Left renal cortex interstitium (tissue), 4 donors: ENCODE measurements at regions not wholly inside any gene's neighbourhood (a gene's known extent, or its start where the extent isn't known, plus 50 kb on each side); places are given as distances from the start of the nearest gene placed in this dataset.

Experiments used
- DNase-seq, 4 donors: peaks; one replicate each; pipeline ENCODE4 v3.0.0-alpha.2; 2013; ENCODE audit warnings: low read depth in 4 of 4, low spot score in 2 of 4, missing footprints in 1 of 4

DNA sequence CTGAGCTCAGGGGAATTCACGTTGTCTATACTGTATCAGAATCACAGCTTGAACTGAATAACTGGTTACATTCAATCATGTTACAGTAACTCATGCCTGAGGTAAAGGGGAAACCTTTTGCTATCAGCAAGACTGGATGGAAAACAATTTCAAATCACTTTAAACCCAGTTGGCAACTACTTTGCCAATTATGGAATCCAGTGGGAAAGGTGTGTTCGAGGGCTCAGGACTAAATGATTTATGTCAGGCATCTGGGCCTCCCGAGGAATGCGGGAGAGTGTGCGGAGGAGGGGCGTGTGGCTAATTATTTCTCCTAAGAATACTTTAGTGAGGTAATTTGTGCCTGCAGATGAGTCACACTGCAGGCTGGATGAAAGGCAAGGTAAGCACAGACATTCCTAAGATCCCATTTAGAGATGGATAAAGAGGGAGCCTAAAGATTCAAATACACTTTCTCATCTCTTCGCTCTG is 100.1 kb downstream of the HRH4 start:
- no peak for DNase-seq

DNA sequence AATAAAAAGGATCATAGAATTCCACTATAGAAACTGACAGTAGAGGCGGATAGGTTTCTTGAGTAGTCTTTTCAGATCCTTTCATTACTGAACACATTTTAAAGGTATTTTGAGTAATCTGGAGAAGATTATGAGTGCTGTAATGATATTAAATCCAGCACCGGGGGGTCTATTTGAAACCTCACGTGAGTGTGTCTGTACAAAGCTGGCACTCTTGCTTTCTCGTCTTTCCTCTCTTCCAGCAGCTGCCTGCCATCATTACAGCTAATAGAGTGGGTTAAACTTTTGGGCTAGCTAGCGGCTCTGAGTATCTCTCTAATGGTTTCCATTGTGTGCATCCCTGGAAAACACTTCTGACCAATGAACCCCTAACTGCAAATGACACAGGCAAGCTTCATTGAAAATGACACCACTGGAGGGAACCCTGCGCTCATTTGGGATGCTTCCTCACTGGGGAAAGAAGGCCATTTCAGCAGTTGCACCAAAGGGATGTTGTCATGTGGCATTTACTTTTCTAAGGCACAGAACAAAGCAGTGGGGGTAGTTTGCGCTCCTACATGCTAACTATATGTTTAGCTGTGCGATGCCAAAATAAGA is 101.0 kb downstream of the HRH4 start:
- DNase-seq = no peak

GRCh38 chr18:24567199-24567598 is 106.8 kb downstream of the HRH4 start:
- no peak for DNase-seq

- DNase-seq = no peak
Observed at GRCh38 chr18:24570716-24571115, 110.3 kb downstream of the HRH4 start.

- DNase-seq = no peak
Observed at GRCh38 chr18:24582771-24583170, 122.3 kb downstream of the HRH4 start.

DNA sequence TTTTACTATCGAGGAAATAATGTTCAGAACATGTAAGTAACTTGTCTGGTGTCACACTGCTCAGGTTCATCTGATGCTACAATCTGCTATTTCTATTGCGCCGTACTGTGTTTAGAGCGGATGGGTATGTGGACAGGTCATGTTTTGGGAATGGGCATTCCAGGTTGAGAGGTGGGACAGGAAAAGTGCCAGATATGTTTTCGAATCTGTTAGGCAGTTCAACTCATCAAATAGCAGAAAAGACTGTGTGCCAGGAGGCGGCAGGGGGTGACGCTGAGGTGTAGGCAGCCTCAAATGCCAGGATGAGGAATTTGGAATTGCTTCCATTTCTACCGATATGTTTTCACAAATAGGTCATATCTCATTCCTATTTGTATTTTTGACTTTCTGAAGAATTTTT is 123.8 kb downstream of the HRH4 start:
- no peak for DNase-seq

DNA sequence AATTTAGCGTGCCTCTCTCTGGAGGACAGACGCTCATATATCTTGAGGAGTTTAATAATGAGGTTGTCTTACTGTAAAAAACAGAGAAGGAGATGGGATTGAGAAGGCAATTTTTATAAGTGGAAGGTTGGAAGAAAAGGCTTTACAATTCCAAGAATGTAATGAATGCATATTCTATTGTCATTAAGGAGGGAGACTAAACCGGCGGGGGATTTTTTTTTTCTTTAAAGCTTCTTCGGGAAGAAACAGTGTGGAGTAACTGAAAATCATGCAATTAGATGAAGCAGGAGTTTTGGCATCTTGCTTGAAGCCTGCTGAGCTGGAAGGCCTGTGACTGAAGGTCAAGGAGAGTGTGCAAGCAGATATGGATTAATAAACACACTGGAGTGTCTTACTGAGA is 124.4 kb downstream of the HRH4 start:
- DNase-seq = no peak

DNA sequence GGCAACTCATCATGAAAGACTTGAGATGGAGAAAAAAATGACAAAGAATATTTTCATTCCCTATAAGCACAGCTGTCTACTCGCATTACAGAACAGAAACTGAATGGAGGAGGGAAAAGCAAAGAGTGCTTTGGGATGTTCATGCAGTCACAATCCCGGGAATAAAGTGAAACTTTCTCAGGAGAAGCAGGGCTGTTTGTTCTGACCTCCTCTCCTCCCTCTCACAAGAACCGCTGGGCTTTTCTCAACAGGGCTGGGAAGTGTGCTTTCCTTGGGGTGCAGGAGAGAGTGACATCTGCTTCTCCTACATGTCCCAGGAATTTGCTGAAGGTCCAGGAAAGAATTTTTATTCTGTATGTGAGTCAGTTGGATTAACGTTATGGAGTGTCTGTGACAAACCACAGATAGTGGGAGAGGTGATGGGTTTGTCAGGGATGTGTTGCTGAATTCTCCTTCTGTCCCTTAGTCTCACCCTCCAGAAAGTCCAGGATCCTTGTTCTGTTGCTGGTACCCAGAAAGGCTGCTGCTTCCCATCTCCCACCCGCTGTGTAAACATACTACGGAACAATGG is 125.6 kb downstream of the HRH4 start:
- DNase-seq = no peak

- no peak for DNase-seq
Observed at GRCh38 chr18:24586662-24587360, 126.4 kb downstream of the HRH4 start.

GRCh38 chr18:24588440-24588839 is 128.0 kb downstream of the HRH4 start:
- no peak for DNase-seq

DNA sequence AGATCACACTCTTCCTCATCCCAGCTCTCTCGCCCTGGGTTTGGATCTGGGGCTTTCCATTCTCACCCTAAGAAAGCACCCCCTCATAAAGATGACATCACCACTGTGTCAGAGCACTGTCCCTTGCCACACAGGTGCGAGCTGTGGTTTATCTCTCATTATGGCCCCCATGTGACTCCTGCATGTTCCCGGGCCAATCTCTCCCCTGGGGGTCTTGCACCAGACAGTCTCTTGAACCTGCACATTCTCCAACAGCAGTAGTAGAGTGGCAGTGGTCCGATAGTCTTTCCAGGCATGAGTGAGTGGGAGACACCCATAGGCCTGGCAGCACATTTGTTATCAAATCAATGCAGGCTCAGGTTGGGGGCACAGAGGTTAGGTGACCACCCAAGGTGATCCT is 130.5 kb downstream of the HRH4 start:
- no peak for DNase-seq

GRCh38 chr18:24593401-24593800 is 133.0 kb downstream of the HRH4 start:
- DNase-seq = no peak

GRCh38 chr18:24593886-24594285 is 133.4 kb downstream of the HRH4 start:
- DNase-seq = no peak

DNA sequence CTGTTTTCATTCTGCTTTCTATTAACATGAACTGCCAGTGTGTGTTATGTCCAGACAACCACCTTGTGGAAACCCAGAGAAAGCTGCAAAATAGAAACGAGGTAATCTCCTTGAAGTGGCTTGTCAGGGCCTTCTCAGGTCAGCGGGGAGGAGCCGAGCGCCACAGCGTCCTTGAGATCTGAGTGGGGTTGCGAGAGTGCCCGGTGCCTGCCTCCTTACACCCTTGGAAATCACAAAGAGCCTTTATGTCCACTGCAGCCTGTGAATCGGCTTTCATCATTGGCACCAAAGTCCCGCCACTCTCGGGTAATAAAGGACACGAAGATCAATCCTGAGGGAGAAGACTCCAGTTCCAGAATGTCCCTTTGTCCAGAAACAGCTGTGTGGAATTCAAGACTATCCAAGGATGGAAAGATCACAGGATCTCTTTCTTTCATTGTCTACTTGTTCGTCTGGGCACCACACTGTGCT is 135.2 kb downstream of the HRH4 start:
- DNase-seq = no peak

DNA sequence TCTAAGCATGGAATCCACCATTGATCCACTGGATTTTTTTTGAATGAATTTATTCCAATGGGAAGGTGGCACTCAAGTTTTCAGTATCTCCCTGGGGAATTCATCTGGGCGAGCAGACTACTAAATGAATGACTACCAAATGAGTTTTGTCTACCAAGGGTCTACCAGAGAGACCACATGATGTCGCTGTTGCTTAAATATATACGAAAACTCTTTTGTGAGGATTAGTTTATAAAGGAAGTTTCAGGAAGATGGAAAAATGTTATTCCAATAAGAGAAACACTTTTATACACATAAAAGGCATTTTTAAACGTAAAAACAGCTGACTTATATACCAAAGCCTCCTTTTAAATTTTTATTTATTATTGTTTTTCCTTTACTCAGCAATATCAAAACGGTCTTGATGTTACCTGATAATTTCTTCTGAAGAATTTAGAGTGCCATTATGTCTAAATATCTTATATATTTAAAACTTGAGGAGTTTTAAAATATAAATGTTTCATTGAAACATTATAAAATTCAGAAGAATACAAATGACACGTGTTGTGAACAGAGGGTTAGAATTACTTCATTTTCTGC is 139.7 kb downstream of the HRH4 start:
- DNase-seq = peak in 3 of 4 donors; percentile 42 to 74 (median 61)

DNA sequence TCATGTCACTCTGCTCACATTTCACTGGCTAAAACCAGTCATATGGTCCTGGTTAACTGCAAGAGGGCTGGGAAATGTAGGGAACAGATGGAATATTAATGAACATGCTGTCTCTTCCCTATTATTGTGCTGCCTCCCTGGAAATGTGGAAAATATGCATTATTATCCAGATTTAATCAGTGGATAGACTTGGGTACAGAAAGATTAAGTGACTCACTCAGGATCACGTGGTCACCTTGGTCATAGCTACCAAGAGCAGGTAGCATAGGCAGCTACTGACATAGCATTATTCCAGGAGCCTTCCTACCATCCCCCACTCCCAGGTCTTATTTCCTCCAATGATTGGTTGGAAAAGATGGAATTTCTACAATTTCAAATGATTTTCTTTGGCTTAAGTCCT is 141.1 kb downstream of the HRH4 start:
- no peak for DNase-seq

DNA sequence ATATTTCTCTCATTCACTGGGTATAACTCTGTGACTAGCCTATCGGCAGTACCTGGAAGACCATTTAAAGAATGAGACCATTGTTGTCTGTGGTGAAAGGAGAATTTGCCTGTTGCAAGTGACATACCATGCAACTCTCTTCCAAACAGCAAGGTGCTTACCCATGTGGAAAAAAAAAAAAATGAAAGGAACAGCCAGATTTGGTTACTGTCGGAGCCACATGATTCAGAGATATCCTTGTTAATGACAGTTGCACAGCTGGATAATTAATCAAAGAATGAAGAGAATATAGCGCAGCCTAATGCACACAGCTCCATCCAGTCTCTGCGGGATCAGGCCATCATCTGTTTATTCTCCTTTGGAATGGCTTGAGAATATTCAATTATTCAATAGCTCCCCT is 141.8 kb downstream of the HRH4 start:
- DNase-seq = no peak

- DNase-seq = no peak
Observed at GRCh38 chr18:24603151-24603550, 142.7 kb downstream of the HRH4 start.

DNA sequence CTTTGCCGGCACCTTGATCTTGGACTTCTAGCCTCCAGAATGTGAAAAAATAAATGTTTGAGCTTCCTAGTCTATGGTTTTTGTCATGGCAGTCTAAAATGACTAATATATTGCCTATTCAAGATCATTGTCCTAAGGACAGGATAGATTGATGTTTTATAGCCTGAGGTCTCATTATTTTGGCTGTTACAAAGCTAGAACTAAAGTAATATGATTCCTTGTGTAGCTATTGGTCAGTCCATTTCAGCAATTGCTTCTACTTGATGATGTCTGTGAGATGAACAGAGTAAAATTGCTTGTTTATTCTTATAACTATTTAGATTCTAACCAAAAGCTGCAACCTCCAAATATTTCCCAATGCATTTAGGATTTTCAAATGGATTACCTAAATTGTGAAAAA is 145.0 kb downstream of the HRH4 start:
- DNase-seq = no peak

- DNase-seq = no peak
Observed at GRCh38 chr18:24609254-24609653, 148.8 kb downstream of the HRH4 start.

DNA sequence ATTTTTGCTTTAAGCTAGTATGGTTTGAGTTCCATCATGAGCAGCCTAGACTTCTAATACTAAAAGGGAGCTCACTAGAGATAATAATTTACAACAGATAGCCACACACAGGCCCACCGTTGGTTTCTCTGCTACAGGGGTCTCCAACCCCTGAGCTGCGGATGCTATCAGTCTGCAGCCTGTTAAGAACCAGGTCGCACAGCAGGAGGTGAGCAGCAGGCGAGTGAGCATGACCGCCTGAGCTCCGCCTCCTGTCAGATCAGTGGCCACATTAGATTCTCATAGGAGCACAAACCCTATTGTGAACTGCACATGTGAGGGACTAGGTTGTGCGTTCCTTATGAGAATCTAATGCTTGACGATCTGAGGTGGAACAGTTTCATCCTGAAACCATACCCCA is 150.6 kb downstream of the HRH4 start:
- DNase-seq = no peak
